ENCODE measurements at regions not wholly inside any gene's neighbourhood (a gene's known extent, or its start where the extent isn't known, plus 50 kb on each side); places are given as distances from the start of the nearest gene placed in this dataset.

DNA sequence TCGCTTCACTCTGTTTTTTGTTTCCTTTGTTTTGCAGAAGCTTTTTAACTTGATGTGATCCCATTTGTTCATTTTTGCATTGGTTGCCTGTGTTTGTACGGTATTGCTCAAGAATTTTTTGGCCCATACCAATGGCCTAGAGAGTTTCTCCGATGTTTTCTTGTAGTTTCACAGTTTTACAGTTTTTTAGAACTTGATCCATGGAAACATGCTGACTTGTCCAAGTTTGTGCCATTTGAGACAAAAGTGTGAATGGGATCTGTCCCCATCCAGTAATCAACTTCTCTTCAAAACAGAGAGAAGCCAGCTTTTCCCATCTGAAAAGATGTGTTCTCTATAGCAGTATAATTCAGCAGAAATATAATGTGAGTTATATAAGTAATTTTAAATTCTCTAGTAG, 266.5 kb upstream of the LRTM1 start:
- TF ChIP-seq, protein P1, sequence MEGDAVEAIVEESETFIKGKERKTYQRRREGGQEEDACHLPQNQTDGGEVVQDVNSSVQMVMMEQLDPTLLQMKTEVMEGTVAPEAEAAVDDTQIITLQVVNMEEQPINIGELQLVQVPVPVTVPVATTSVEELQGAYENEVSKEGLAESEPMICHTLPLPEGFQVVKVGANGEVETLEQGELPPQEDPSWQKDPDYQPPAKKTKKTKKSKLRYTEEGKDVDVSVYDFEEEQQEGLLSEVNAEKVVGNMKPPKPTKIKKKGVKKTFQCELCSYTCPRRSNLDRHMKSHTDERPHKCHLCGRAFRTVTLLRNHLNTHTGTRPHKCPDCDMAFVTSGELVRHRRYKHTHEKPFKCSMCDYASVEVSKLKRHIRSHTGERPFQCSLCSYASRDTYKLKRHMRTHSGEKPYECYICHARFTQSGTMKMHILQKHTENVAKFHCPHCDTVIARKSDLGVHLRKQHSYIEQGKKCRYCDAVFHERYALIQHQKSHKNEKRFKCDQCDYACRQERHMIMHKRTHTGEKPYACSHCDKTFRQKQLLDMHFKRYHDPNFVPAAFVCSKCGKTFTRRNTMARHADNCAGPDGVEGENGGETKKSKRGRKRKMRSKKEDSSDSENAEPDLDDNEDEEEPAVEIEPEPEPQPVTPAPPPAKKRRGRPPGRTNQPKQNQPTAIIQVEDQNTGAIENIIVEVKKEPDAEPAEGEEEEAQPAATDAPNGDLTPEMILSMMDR (IDR thresholded peaks at IDR 0.05 in 8 of 11, conservative IDR thresholded peaks at IDR 0.05 in 3 of 11) = no peak
- no peak for TF ChIP-seq POLR2A (IDR thresholded peaks at IDR 0.05)

Data from spleen (tissue), 7 donors.